HG03469 (cell line): ENCODE measurements at regions not wholly inside any gene's neighbourhood (a gene's known extent, or its start where the extent isn't known, plus 50 kb on each side); places are given as distances from the start of the nearest gene placed in this dataset.
"Not testable (repeated sequence)": the region's sequence is repeated elsewhere in the genome, so short reads cannot be mapped to it uniquely, and the experiment has no call there.

Source experiments
- ATAC-seq: cut with Tn5 transposase; IDR thresholded peaks from one replicate; pipeline ENCODE4 v1.9.1; 2021; ENCODE audit warnings: mild to moderate bottlenecking, moderate library complexity, moderate number of reproducible peaks; ENCODE audit not compliant: unreplicated experiment

DNA sequence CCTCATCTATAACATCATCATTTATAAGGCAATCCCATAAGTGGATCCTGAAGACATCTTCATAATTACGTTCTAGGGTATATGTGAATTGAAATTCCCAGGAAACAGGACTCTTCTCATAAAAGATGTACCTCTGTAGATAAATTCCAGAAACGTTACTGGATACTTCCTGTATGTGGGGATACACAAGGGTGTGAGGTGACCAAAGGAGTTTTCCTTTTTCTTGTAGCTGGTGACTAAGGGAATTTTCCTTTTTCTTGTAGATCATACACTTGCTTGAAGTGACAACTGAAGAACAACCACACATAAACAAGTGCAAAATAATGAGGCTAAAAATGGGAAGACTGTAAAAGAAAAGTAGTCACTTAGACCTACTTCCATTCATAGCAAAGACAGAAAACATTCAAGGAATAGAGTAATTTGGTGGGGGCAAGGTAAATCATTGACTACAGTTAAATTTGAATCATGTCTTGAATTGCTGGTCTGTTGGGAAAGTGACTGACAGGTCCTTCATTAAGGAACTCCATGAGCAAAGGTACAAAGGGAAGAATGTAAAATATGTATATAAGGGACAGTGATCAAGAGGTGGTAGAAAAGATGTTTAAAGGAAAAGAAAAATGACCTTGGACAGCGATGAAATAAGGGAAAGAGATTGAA lies 53.2 kb upstream of the UBE2E3 start:
- no peak for ATAC-seq

DNA sequence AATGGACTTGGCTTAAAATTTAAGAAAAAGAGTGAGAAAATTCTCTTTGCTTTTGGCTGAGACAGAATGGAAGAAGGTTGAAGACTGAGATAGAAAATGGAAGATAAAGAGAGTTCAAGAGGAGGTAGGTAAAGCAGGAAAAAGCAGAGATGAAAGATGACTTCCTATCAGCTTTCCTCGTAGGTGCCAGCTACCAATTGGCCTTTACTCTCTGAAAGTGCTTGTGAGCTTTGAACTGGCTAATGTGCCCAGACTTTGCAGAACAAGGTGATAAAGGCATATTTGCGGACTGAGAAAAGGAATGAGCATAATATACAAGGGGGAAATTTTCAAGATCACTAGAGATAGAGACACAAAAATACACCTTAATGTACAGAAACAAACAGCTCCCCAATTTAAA lies 54.7 kb upstream of the UBE2E3 start:
- no peak for ATAC-seq

DNA sequence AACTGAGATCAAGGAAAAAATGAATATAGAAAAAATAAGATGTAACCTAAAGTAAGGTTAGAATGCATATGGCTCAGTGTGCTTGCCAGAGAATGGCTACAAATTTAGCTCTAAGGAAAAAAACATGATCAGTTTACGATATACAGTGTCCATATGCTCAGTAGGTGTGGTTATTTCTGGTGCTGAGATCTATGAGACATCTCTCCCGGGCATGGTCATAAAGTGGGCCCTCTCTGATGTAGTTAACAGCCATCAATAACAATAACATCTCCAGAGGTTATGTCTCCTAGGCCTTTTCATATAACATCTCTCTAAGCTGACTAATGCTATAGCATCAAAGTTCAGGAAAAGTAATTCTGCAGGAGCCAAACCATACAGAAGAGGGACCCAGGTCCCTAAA lies 56.3 kb upstream of the UBE2E3 start:
- ATAC-seq = no peak

- no peak for ATAC-seq
Observed at GRCh38 chr2:180910831-180911665, 69.4 kb upstream of the UBE2E3 start.

- no peak for ATAC-seq
Observed at GRCh38 chr2:180907731-180908130, 72.7 kb upstream of the UBE2E3 start.

DNA sequence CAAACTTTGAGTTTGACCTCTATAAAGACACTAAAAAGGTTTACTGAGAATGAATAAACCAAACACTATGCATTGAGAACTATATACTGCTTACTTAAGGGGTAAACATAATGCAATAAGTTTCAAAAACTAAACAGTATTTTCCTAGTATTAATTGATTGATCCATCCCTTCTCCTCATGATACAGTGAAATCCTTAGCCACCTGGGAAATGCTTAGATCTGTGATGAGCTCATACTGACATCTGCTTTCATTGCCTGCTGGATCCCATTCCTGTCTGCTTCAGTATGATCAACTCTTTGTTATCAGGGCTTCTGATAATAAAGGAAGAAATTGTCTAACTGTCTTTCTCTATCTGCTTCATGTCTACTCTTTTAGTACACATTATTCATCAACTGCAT lies 74.9 kb upstream of the UBE2E3 start:
- ATAC-seq = no peak

- no peak for ATAC-seq
Observed at GRCh38 chr2:180905002-180905401, 75.4 kb upstream of the UBE2E3 start.

- ATAC-seq = no peak
Observed at GRCh38 chr2:180901331-180901730, 79.1 kb upstream of the UBE2E3 start.

GRCh38 chr2:180893752-180894151 lies 86.7 kb upstream of the UBE2E3 start:
- ATAC-seq = no peak

GRCh38 chr2:180892091-180892490 lies 88.3 kb upstream of the UBE2E3 start:
- ATAC-seq = no peak

GRCh38 chr2:180891360-180891759 lies 89.0 kb upstream of the UBE2E3 start:
- ATAC-seq = no peak

DNA sequence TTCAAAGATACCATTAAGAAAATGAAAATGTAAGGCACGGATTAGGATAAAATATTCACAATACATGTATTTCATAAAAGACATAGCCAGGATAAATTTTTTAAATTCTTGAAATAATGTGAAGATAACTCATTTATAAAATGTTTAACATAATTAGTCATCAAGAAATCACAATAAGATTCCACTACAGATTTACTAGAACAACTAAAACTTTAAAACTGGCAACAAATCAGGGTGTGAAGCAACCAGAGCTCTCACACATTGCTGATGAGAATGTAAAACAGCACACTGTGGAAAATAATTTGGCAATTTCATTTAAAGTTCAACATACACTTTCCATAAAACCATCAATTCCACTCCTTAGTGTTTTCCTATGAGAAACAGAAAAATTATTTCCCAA lies 89.6 kb upstream of the UBE2E3 start:
- ATAC-seq = no peak

DNA sequence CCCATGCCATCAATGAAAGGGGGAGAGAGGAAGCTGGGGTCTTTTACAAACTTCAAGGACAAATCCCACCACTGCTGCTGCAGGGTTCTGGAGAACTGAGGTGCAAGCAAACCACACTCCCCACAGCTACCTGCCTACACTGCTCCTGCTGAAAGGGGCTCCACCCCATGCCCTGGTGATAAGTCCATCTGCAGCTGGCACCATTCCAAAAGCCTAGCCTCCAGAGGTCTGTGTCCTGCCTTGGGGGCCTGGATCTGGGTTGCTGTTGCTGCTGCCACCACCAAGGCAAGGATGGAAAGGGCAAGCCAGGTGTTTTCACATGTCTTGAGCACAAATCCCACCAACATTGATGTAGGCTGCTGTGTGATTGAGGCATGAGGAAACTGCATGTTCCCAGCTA lies 97.4 kb upstream of the UBE2E3 start:
- ATAC-seq = no peak

DNA sequence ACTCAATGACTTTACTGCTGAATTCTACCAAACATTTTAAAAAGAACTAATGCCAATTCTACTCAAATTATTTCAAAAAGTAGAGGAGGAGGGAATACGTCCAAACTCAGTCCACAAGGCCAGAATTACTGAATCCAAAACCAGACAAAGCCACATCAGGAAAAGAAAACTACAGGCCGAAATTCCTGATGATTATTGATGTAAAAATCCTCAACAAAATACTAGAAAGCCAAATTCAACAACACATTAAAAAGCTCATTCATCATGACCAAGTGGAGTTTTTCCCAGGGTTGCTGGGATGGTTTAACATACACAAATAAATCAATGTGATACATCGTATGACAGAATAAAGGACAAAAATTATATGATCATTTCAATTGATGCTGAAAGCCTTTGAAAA lies 103.9 kb upstream of the UBE2E3 start:
- ATAC-seq = no peak

- ATAC-seq = no peak
Observed at GRCh38 chr2:180873219-180873618, 107.2 kb upstream of the UBE2E3 start.

- not testable (repeated sequence) for ATAC-seq
Observed at GRCh38 chr2:180872781-180873180, 107.6 kb upstream of the UBE2E3 start.

DNA sequence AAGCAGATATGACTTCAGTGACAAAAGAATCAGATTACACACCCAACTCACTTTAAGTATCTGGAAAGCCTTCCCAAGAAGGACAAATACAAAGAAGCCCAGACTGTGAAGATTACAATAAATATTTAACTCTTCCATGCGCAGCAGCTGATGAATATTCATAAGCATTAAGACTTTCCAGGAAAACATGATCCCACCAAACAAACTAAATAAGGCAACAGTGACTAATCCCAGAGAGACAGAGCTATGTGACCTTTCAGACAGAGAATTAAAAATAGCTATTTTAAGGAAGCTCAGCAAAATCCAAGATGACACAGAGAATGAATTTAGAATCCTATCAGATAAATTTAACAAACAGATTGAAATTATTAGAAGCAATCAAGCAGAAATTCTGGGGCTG lies 108.2 kb upstream of the UBE2E3 start:
- ATAC-seq = no peak

GRCh38 chr2:180871649-180872048 lies 108.8 kb upstream of the UBE2E3 start:
- no peak for ATAC-seq

DNA sequence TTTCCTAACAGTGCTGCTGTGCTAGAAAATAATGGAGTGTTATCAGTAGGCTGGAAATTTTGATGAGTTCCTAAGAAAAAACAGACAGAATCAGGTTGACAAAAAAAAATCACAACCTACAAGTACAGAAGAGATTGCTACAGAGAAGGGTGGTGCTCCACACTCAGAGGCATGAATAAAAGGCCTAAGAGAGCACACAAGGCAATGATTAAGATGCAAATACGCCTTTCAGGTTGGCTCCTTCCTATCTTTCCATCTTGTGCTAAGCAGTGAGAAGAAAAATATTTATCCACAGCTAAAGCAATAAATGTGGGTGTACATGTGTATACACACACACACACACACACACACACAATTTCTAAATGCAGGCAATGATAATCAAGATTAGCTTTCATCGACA lies 130.6 kb upstream of the UBE2E3 start:
- ATAC-seq = no peak

GRCh38 chr2:180848393-180848792 lies 132.0 kb upstream of the UBE2E3 start:
- no peak for ATAC-seq

- no peak for ATAC-seq
Observed at GRCh38 chr2:180846756-180847472, 133.5 kb upstream of the UBE2E3 start.

DNA sequence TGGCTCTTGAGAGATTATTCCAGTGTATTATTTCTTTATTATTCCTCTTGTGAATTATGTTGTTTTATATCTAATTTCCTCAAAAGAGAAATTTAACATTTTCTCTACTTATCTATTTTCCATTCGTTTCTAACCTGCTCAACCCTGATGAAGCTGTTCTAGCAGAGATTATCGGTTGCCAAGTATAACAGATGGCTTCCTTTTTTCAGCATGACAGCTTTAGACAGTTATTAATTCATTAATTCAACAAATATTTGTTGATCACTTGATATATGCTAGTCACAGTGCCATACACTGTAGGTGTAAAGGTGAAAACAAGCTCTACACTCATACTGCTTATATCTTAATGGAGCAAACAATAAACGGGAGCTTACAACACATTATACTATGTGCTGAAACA lies 137.9 kb upstream of the UBE2E3 start:
- no peak for ATAC-seq
